WERI-Rb-1 (cell line): ENCODE measurements at regions not wholly inside any gene's neighbourhood (a gene's known extent, or its start where the extent isn't known, plus 50 kb on each side); places are given as distances from the start of the nearest gene placed in this dataset.

ENCODE experiments used
- DNase-seq: peaks from one replicate; pipeline ENCODE4 v3.0.0-alpha.2; 2020
- H3K27ac ChIP-seq: fragments of 250-450 bp; sonication (Bioruptor Pico); 2 replicates; pipeline ENCODE4 v1.5.1; 2020; ENCODE audit warnings: mild to moderate bottlenecking, moderate library complexity
- H3K27me3 ChIP-seq: fragments of 250-450 bp; sonication (Bioruptor Pico); 2 replicates; pipeline ENCODE4 v1.5.1; 2021; ENCODE audit warnings: mild to moderate bottlenecking, low read depth, moderate library complexity; ENCODE audit not compliant: insufficient read depth, severe bottlenecking
- H3K36me3 ChIP-seq: fragments of 250-450 bp; sonication (Bioruptor Pico); 2 replicates; pipeline ENCODE4 v1.5.1; 2020; ENCODE audit warnings: mild to moderate bottlenecking, moderate library complexity
- H3K4me3 ChIP-seq: 2 replicates; pipeline ENCODE4 v1.5.1; 2011; ENCODE audit warnings: low read depth, mild to moderate bottlenecking, control low read depth, low read length
- H3K9me3 ChIP-seq: fragments of 250-450 bp; sonication (Bioruptor Pico); 2 replicates; pipeline ENCODE4 v1.5.1; 2021; ENCODE audit warnings: mild to moderate bottlenecking, moderate library complexity; ENCODE audit not compliant: severe bottlenecking
- TF ChIP-seq, protein P1 (sequence below): IDR thresholded peaks from 2 replicates; pipeline ENCODE4 v1.5.1; 2011; ENCODE audit warnings: low read depth, mild to moderate bottlenecking, control low read depth, inconsistent platforms, low read length

DNA sequence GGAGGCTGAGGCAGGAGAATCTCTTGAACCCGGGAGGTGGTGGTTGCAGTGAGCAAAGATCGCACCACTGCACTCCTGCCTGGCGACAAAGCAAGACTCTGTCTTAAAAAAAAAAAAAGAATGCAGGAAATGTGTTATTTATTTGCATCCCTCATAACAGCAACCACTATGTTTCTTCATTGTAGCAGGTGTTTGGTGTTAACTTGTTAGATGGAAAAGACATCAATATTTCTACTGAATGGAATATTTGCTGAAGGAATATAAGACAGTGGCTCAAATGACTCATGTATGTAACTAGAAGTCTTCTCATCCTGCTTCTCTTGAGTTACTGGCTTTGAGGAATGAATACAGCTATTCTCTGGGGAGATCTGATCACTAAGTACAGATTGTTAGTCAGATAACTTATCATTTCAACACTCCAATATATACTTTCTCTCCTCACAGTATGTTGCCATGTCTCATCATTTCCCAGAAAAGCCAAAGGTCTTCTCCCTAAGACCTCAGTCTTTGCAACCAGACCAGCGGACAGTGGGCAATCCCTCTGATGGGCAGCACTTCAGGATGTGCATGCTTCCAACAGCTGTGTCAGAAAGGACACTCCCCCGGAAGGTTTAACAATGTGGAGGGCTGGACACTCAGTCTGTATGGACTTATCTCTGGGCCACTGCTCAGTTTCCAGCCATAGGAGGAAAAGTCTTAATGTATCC lies 104.4 kb upstream of the STK17B start:
- no peaks in the 10 kb centered on the region for H3K9me3 ChIP-seq
- H3K36me3 ChIP-seq, result no peaks in the 10 kb centered on the region
- no peak overlapping the region for H3K4me3 ChIP-seq
- no peak for DNase-seq
- TF ChIP-seq, protein P1, sequence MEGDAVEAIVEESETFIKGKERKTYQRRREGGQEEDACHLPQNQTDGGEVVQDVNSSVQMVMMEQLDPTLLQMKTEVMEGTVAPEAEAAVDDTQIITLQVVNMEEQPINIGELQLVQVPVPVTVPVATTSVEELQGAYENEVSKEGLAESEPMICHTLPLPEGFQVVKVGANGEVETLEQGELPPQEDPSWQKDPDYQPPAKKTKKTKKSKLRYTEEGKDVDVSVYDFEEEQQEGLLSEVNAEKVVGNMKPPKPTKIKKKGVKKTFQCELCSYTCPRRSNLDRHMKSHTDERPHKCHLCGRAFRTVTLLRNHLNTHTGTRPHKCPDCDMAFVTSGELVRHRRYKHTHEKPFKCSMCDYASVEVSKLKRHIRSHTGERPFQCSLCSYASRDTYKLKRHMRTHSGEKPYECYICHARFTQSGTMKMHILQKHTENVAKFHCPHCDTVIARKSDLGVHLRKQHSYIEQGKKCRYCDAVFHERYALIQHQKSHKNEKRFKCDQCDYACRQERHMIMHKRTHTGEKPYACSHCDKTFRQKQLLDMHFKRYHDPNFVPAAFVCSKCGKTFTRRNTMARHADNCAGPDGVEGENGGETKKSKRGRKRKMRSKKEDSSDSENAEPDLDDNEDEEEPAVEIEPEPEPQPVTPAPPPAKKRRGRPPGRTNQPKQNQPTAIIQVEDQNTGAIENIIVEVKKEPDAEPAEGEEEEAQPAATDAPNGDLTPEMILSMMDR, result no peak
- H3K27me3 ChIP-seq, result no peaks in the 10 kb centered on the region
- no peak overlapping the region for H3K27ac ChIP-seq

DNA sequence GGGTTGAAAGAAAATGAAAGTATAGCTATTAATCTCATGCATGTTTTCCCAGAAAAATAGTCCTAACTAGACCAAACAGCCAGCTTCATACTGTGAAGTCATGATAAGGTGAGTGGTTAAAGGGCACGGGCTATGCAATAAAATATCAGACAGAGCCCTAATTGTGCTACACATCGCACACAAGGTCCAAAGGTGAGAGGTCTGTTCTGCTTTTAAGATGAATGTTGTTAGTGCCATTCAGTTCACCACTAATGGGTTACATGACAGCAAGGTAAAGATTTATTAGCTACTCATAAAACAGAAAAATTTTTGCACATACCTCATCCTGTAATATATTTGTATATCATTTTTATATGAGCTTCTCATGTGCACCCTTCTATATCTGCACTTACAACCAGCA lies 105.0 kb upstream of the STK17B start:
- TF ChIP-seq, protein P1, result no peak
- no peak overlapping the region for H3K27ac ChIP-seq
- no peaks in the 10 kb centered on the region for H3K27me3 ChIP-seq
- H3K36me3 ChIP-seq, result no peaks in the 10 kb centered on the region
- no peaks in the 10 kb centered on the region for H3K9me3 ChIP-seq
- no peak overlapping the region for H3K4me3 ChIP-seq
- DNase-seq, result no peak

DNA sequence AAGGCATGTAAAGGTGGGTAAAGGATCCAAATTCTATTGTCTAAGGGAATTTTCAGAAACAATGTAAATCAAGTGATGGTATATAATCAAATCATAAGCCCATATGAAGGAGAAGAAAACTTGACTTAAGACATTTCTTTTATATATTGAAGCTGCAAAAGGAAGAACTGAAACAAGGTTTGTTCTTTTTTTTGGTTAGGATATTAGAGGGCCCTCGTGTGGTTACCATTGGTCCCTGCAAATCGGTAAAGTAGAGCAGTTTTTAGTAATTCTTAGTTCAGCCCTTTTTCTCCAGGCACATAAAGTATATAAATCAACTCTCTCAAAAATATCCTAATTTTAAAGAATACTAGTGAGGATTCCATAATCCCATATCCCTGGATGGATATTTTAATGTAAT lies 105.6 kb upstream of the STK17B start:
- H3K27ac ChIP-seq, result no peak overlapping the region
- H3K9me3 ChIP-seq, result no peaks in the 10 kb centered on the region
- H3K36me3 ChIP-seq, result no peaks in the 10 kb centered on the region
- no peak overlapping the region for H3K4me3 ChIP-seq
- TF ChIP-seq, protein P1, result peak; percentile 28; the same call in 1 of the 2 replicates
- no peaks in the 10 kb centered on the region for H3K27me3 ChIP-seq
- no peak for DNase-seq

DNA sequence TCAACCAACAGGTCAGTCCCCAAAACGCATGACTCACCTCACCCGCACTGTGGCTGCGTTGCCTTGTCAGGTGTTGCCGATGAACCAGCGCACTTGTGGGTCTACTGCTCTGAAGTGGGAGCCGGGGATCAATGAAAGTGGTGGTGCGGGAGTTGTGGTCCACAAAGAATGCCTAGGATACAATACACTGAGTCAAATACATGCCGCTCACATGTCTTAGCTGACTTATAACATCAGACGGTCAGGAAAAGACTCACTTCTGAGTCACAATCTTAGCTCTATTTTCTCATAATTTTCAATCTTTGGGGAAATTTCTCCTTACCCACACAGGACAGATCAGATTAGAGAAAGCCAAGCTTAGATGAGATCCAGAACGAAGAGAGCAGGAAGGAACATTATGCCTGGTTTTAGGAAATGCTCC lies 107.1 kb upstream of the STK17B start:
- TF ChIP-seq, protein P1, result no peak
- no peaks in the 10 kb centered on the region for H3K36me3 ChIP-seq
- no peaks in the 10 kb centered on the region for H3K9me3 ChIP-seq
- H3K4me3 ChIP-seq, result no peak overlapping the region
- no peak for DNase-seq
- no peaks in the 10 kb centered on the region for H3K27me3 ChIP-seq
- no peak overlapping the region for H3K27ac ChIP-seq

DNA sequence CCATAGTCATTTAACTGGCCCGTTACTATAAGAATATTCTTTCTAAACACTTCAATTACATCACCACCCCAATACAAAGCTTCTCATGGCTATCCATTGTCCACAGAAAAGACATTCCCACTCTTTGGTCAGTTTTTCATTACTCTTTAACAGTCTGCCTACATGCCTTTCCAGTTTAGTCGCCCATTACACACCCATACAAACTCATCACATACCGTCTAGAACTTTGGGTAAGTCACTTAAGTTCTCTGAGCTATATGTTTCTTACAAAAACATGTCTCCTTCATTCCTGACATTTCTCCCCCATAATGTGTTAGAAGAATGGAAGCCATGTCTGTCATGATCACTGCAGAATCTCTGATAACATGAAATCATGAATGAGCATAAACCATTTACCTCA lies 108.2 kb upstream of the STK17B start:
- Histone ChIP-seq H3K36me3 (no peaks in the 10 kb centered on the region), H3K27me3 (no peaks in the 10 kb centered on the region), H3K4me3 (no peak overlapping the region), H3K9me3 (no peaks in the 10 kb centered on the region), H3K27ac (no peak overlapping the region)
- TF ChIP-seq, protein P1, result no peak
- no peak for DNase-seq
